Natural killer cell (primary cell): ENCODE measurements at regions not wholly inside any gene's neighbourhood (a gene's known extent, or its start where the extent isn't known, plus 50 kb on each side); places are given as distances from the start of the nearest gene placed in this dataset.

Experiments used
- ATAC-seq, 3 donors: fragments of 150-1000 bp in 2 of 3; fragments of 200-7000 bp in 1 of 3; cut with Tn5 transposase; 1 replicate in 1 of 3; 2 replicates in 2 of 3; pipeline ENCODE4 v1.10.0; 2021; ENCODE audit warnings: mild to moderate bottlenecking in 2 of 3, moderate library complexity in 2 of 3
- DNase-seq, 2 donors: peaks; one replicate each; pipeline versions ENCODE4 v3.0.0 to v3.0.0-alpha.2; 2013 to 2021; ENCODE audit warnings: mixed read lengths in 1 of 2
- H3K27ac ChIP-seq: one replicate; pipeline ENCODE4 v1.5.1; 2013; ENCODE audit warnings: mild to moderate bottlenecking, low read length
- H3K27me3 ChIP-seq: one replicate; pipeline ENCODE4 v1.6.1; 2013; ENCODE audit warnings: low read length; ENCODE audit not compliant: control insufficient read depth, insufficient read depth
- H3K36me3 ChIP-seq: one replicate; pipeline ENCODE4 v1.6.1; 2013; ENCODE audit warnings: low read length; ENCODE audit not compliant: control insufficient read depth, insufficient read depth
- H3K4me1 ChIP-seq: one replicate; pipeline ENCODE4 v1.6.1; 2013; ENCODE audit warnings: low read length; ENCODE audit not compliant: control insufficient read depth, insufficient read depth
- H3K4me3 ChIP-seq: one replicate; pipeline ENCODE4 v1.5.1; 2013; ENCODE audit warnings: low read length
- H3K9me3 ChIP-seq: one replicate; pipeline ENCODE4 v1.6.1; 2013; ENCODE audit warnings: low read length; ENCODE audit not compliant: control insufficient read depth, insufficient read depth
- H3K27ac Mint-ChIP-seq, 2 donors: one replicate each; pipeline ENCODE4 v1.8.0; 2022; ENCODE audit warnings: mild to moderate bottlenecking in 2 of 2, mixed read lengths in 2 of 2, moderate library complexity in 1 of 2
- H3K27me3 Mint-ChIP-seq, 2 donors: one replicate each; pipeline ENCODE4 v1.8.0; 2022; ENCODE audit warnings: low read depth in 2 of 2, mixed read lengths in 2 of 2
- H3K36me3 Mint-ChIP-seq: one replicate; pipeline ENCODE4 v1.8.0; 2022; ENCODE audit warnings: mixed read lengths
- H3K4me1 Mint-ChIP-seq, 2 donors: one replicate each; pipeline ENCODE4 v1.8.0; 2022; ENCODE audit warnings: mixed read lengths in 2 of 2
- H3K4me3 Mint-ChIP-seq: one replicate; pipeline ENCODE4 v1.8.0; 2022; ENCODE audit warnings: mild to moderate bottlenecking, moderate library complexity, mixed read lengths
- H3K9me3 Mint-ChIP-seq, 2 donors: one replicate each; pipeline ENCODE4 v1.8.0; 2022; ENCODE audit warnings: mixed read lengths in 2 of 2
- WGBS: methylation state at CpG from one replicate; pipeline ENCODE4 v1.1.7; 2013; ENCODE audit warnings: missing lambda C conversion rate; ENCODE audit not compliant: insufficient coverage; 5-methylcytosine and 5-hydroxymethylcytosine counted together
- intact Hi-C: fragments of 100-400 bp; cut with micrococcal nuclease; formaldehyde crosslinking; loops from one replicate; pipeline ENCODE4 v1.14.2; 2022
- TF ChIP-seq, protein P1 (sequence below): fragments of 200-600 bp; IDR thresholded peaks from one replicate; pipeline ENCODE4 v1.8.0; 2022; ENCODE audit warnings: antibody characterized with exemption

DNA sequence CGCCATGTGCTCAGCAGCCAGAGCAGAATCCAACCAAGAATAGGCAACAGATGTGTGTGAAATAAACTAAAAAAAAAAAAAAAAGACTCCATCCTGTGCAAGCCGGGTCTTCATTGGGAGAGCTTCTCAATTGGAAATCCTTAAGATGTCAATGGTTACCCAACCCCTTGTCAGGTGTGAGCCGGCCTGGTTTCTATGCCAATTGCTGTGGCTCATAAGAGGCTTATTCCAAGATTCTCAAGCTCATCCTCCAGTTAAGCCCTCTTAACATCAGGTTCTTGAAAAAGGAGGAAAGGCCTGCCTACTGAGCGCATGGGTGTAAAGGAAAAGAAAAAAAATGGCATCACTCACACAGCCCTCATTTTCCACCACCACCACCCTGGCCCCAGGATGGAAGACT, 1084.6 kb downstream of the UQCRFS1 start:
- no peak for ATAC-seq
- Histone ChIP-seq H3K36me3 (no peaks in the 10 kb centered on the region), H3K4me3 (no peak overlapping the region), H3K9me3 (peaks cover 4% of the 10 kb centered on the region), H3K27ac (no peak overlapping the region), H3K27me3 (no peaks in the 10 kb centered on the region), H3K4me1 (no peaks in the 10 kb centered on the region)
- peaks cover 0 to 5% of the 10 kb centered on the region in 2 donors for H3K27me3 Mint-ChIP-seq
- 83% methylated on average over 2 of the region's 4 CpGs for WGBS
- intact Hi-C loops: no loop called here
- peaks cover 0 to 9% of the 10 kb centered on the region in 2 donors for H3K9me3 Mint-ChIP-seq
- H3K36me3 Mint-ChIP-seq: no peaks in the 10 kb centered on the region
- no peaks in the 10 kb centered on the region for H3K4me1 Mint-ChIP-seq
- H3K4me3 Mint-ChIP-seq: no peak overlapping the region
- no peak for DNase-seq
- TF ChIP-seq, protein P1, sequence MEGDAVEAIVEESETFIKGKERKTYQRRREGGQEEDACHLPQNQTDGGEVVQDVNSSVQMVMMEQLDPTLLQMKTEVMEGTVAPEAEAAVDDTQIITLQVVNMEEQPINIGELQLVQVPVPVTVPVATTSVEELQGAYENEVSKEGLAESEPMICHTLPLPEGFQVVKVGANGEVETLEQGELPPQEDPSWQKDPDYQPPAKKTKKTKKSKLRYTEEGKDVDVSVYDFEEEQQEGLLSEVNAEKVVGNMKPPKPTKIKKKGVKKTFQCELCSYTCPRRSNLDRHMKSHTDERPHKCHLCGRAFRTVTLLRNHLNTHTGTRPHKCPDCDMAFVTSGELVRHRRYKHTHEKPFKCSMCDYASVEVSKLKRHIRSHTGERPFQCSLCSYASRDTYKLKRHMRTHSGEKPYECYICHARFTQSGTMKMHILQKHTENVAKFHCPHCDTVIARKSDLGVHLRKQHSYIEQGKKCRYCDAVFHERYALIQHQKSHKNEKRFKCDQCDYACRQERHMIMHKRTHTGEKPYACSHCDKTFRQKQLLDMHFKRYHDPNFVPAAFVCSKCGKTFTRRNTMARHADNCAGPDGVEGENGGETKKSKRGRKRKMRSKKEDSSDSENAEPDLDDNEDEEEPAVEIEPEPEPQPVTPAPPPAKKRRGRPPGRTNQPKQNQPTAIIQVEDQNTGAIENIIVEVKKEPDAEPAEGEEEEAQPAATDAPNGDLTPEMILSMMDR: no peak
- no peak overlapping the region for H3K27ac Mint-ChIP-seq

- WGBS: 50% methylated on average over 1 of the region's 2 CpGs
- Histone ChIP-seq H3K36me3 (no peaks in the 10 kb centered on the region), H3K4me1 (no peaks in the 10 kb centered on the region), H3K27me3 (no peaks in the 10 kb centered on the region), H3K9me3 (peaks cover 4% of the 10 kb centered on the region), H3K4me3 (no peak overlapping the region), H3K27ac (no peak overlapping the region)
- TF ChIP-seq, protein P1: no peak
- Mint-ChIP-seq H3K27ac (no peak overlapping the region), H3K9me3 (peaks cover 0 to 9% of the 10 kb centered on the region in 2 donors), H3K4me3 (no peak overlapping the region), H3K27me3 (peaks cover 0 to 3% of the 10 kb centered on the region in 2 donors), H3K36me3 (no peaks in the 10 kb centered on the region), H3K4me1 (no peaks in the 10 kb centered on the region)
- DNase-seq (no peak), ATAC-seq (no peak)
- intact Hi-C loops: no loop called here
Measured at GRCh38 chr19:28126135-28126898, 1086.6 kb downstream of the UQCRFS1 start.

GRCh38 chr19:28122734-28123133, 1090.2 kb downstream of the UQCRFS1 start:
- no peak overlapping the region for H3K27ac ChIP-seq
- Mint-ChIP-seq H3K9me3 (peaks cover 0 to 5% of the 10 kb centered on the region in 2 donors), H3K27me3 (peaks cover 0 to 3% of the 10 kb centered on the region in 2 donors), H3K4me3 (no peak overlapping the region), H3K27ac (no peak overlapping the region), H3K4me1 (no peaks in the 10 kb centered on the region), H3K36me3 (no peaks in the 10 kb centered on the region)
- no peaks in the 10 kb centered on the region for H3K4me1 ChIP-seq
- TF ChIP-seq, protein P1: no peak
- no peaks in the 10 kb centered on the region for H3K9me3 ChIP-seq
- DNase-seq (no peak), ATAC-seq (no peak)
- no peaks in the 10 kb centered on the region for H3K27me3 ChIP-seq
- H3K36me3 ChIP-seq: no peaks in the 10 kb centered on the region
- H3K4me3 ChIP-seq: no peak overlapping the region
- WGBS: 82% methylated on average over 4 of the region's 5 CpGs
- intact Hi-C loops: no loop called here

- peaks cover 5 to 6% of the 10 kb centered on the region in 2 donors for H3K9me3 Mint-ChIP-seq
- no peak overlapping the region for H3K4me3 Mint-ChIP-seq
- no peak overlapping the region for H3K27ac Mint-ChIP-seq
- H3K27me3 Mint-ChIP-seq: no peaks in the 10 kb centered on the region
- no peak for DNase-seq
- intact Hi-C loops: no loop called here
- no peak overlapping the region for H3K4me3 ChIP-seq
- no peaks in the 10 kb centered on the region for H3K36me3 ChIP-seq
- no peaks in the 10 kb centered on the region for H3K4me1 ChIP-seq
- TF ChIP-seq, protein P1: no peak
- H3K27ac ChIP-seq: no peak overlapping the region
- no peaks in the 10 kb centered on the region for H3K36me3 Mint-ChIP-seq
- H3K9me3 ChIP-seq: no peaks in the 10 kb centered on the region
- 81% methylated on average over 4 of the region's 5 CpGs for WGBS
- H3K4me1 Mint-ChIP-seq: no peaks in the 10 kb centered on the region
- H3K27me3 ChIP-seq: no peaks in the 10 kb centered on the region
- no peak for ATAC-seq
Measured at GRCh38 chr19:28118235-28118634, 1094.7 kb downstream of the UQCRFS1 start.
